GM19467 (cell line): ENCODE measurements at regions not wholly inside any gene's neighbourhood (a gene's known extent, or its start where the extent isn't known, plus 50 kb on each side); places are given as distances from the start of the nearest gene placed in this dataset.
"Not testable (repeated sequence)": the region's sequence is repeated elsewhere in the genome, so short reads cannot be mapped to it uniquely, and the experiment has no call there.

Experiments used
- ATAC-seq: cut with Tn5 transposase; IDR thresholded peaks from one replicate; pipeline ENCODE4 v1.9.1; 2021; ENCODE audit warnings: mild to moderate bottlenecking, moderate library complexity; ENCODE audit not compliant: unreplicated experiment

DNA sequence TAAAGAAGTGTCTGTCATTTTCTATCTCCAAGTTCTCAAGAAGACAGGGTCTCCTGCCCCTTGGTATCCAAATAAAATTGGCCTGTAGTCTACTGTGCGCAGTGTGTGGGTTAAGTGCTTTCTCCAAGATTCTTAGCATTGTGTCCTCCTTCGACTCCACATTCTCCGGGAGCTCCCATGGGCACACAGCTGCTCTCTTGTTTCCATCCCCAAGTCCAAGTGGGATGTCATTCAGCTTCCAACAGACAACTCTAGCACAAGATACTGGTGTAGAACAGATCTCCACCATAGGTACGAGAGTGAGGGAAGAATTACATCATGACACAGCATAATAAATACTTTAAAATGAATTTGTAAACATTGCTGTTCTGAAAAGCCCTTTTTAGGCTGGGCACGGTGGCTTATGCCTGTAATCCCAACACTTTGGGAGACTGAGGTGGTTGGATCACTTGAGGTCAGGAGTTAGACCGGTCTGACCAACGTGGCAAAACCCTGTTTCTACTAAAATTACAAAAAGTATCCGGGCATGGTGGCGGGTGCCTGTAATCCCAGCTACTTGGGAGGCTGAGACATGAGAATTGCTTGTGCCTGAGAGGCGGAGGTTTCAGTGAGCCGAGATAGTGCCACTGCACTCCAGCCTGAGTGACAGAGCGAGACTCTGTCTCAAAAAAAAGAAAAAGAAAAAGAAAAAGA lies 196.2 kb downstream of the C9orf152 start:
- no peak for ATAC-seq

DNA sequence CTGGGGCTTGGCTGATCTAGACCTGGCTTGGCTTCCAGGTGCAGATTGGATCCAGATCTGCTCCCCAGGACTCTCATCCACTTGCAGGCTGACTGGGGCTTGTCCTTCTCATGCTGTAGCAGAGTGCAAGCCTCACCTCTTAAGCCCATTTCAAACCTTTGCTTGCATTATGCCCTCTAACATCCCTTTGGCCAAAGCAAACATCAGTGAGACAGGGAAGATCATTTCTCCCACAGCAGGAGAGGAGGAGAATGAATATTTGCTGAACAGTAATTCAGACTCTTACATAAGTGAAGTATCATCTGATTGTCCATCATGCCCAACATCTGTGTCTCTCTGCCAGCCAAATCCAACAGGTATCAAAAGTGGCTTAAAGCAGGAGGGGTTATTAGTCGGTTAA lies 194.9 kb downstream of the C9orf152 start:
- no peak for ATAC-seq

DNA sequence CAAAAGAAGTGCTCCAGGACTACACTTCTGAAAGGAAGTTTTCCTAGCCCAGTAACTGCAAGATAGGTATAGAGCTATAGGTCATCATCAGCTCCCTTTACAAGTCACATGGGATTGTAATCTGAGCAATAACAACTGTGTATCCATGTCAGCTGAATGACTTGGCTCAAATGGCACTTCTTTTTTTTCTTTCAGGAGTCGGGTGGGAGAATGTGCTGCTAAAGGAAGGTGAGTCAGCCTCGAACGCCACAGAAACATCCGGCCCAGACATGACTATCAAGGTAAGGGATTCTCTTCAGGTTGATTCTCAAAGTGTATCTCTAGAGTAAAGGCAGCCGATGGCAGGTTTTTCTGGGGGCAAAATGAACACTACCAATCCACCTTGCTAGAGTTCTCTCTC lies 192.2 kb downstream of the C9orf152 start:
- no peak for ATAC-seq

DNA sequence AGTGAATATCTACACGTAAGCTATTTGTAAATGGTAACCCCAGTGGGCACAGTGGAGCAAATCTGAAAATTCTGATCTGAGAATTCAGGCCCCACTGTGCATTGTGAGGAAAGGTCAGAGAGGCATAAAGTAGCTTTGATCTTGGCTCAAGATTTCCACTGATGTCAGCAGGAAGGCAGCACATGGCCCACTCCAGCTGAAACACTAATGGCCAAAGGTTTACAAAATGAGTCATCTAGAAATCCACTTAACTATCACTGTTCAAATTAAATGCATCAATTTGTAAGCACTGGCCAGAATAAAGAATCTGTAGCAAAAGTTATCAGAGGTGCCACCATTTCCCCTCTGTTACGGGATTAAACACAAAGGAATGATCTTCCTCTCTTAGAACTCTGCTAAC lies 191.6 kb downstream of the C9orf152 start:
- no peak for ATAC-seq

DNA sequence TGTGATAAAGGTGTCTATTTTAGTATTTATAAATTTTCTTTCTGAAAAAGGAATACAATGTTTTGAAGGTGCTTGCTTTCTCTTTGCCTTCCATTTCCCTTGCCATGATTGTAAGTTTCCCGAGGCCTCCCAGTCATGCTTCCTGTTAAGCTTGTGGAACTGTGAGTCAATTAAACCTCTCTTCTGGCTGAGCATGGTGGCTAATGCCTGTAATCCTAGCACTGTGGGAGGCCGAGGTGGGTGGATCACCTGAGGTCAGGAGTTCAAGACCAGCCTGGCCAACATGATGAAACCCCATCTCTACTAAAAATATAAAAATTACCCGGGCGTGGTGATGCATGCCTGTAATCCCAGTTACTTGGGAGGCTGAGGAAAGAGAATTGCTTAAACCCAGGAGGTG lies 187.7 kb downstream of the C9orf152 start:
- not testable (repeated sequence) for ATAC-seq

DNA sequence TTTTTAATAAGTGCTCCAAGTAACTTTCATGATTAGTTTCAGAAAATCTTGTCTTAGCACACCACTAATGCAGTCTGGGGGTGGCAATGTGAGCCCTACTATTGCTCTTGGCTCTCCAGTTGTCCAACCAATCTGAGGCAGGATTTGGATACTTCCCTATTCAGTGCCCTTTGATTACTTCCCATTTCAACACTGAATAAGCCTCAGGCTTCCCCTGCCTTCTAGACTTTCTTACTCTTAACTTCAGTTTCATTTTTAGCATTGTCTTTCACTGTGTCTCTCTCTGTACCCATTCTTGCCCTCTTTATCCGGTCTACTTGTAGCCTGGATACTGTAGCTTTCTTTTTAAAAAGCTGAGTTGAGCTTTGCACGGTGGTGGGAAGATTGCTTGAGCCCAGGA lies 186.1 kb downstream of the C9orf152 start:
- ATAC-seq: peak; percentile 90

DNA sequence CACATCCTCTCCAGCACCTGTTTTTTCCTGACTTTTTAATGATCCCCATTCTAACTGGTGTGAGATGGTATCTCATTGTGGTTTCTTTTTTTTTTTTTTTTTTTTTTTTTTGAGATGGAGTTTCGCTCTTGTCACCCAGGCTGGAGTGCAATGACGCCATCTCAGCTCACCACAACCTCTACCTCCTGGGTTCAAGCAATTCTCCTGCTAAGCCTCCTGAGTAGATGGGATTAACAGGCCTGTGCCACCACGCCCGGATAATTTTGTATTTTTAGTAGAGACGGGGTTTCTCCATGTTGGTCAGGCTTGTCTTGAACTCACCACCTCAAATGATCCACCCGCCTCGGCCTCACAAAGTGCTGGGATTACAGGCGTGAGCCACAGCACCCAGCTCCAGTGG lies 184.7 kb downstream of the C9orf152 start:
- not testable (repeated sequence) for ATAC-seq

DNA sequence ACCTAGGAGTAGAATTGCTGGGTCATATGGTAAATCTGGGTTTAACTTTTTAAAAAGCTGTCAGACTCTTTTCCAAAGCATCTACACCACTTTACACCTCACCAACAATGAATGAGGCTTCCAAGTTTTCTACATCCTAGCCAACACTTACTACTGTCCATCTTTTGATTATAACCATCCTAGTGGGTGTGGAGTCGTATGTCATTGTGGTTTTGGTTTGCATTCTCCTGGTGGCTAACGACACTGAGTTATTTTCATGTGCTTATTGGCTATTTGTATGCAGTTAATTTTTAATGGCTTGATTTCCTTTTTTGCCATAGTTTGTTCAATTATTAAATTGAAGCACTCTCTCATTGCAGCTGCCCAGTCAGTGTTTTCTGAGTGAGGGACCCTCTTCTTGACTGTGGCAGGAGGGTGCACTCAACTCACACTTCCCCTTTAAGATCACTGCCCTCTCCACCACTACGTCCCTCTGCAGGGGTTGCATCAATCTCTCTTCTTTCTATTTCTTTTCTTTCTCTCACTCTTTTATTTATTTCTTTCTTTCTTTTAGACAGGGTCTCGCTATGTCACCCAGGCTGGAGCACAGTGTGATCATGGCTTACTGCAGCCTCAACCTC lies 182.3 kb downstream of the C9orf152 start:
- ATAC-seq: no peak

DNA sequence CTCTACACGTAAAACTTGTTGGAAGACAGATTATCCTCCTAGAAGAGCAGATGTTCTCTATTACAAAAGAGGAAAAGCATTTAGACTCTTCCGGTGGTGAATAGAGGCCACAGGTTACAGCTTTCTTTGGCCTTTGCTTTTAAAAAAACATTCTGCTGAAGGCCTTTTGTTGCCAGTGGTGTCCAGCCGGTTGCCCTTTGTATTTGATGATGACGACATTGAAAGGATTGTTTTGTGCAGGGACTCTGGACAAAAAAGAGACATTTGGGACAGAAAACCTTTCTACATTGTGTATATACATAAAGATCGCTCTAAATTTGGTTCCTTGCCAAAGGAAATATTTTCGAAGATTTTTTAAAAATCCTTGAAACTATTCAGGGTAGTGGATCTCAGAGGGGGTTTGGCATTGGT lies 180.3 kb downstream of the C9orf152 start:
- no peak for ATAC-seq

DNA sequence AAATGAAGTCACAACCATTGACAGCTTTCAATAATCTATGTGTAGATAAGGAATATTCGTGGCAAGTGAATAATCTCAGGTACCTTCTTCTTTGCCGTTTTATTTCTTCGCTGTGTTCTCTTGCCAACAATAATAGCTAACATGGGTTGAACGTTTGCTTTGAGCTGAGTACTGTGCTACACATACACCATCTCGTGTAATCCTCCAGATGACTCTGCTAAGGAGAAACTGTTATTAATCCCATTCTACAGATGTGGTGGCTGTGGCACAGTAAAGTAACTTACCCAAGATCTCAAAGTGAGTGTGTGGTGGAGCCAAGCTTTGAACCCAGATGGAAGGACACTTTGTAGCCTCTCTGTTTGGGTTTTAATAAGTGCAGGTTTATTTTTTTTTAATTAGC lies 179.7 kb downstream of the C9orf152 start:
- ATAC-seq: no peak

DNA sequence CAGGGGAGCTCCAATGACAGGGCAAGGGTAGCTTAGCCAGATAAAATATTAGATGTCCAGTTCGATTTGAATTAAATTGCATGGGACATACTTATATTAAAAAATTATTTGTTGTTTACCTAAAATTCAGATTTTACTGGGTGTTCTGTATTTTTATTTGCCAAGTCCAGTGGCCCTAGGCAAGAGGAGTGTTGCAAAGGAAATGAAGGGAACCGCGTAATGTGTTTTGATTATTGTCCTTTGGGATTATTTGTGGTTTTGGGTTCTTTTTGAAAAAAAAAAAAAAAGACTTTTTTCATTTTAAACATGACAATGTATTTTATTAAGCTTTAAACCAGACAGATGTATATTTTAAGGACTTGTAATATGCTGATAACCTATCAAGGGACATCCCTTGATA lies 179.3 kb downstream of the C9orf152 start:
- no peak for ATAC-seq

DNA sequence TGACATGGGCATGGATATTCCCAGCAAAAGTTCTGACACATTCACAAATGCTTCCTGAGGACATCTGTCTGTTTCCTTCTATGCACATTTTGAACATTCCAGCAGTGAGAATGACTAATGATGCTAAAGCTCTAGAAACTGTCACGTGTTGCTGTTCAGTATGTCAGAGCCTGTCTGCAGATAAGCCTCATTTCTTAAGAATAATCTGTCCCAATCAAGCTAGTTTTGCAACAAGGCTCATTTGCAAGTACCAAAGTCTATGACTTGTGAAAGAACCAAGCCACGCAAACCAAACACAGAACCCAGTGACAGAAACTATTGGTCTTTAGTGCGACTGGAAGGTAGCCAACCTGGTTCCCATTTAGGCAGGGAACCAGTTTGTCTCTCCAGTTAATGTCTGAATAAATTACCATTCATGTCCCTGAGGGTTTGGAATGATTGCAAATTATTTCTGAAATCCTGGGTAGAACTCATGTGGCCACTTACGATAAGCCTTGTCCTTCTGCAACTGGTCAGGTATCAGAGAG lies 178.5 kb downstream of the C9orf152 start:
- no peak for ATAC-seq

DNA sequence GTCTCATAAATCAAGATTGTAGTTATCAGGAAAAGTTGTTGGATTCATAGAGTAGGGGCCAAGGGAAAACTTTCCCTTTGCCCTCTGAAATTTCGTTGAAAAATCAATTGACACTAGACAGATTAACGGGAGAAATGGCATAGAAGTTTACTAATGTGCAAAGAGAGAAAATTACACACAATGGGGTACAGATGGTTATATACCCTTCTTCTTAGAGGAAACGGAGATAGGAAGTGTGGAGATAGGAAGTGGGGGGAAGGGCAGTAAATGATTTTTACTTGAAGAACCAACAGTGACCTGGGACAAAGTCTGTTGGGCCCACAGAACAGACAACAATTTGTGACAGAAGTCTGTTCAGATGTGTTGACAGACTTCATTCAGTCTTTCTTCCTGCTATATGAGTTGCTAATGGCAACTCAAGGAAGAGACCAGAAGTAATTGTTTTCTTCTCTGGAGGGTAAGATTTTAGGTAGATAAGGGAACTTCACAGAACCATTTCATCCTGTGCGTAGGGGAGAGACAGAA lies 177.9 kb downstream of the C9orf152 start:
- ATAC-seq: no peak

DNA sequence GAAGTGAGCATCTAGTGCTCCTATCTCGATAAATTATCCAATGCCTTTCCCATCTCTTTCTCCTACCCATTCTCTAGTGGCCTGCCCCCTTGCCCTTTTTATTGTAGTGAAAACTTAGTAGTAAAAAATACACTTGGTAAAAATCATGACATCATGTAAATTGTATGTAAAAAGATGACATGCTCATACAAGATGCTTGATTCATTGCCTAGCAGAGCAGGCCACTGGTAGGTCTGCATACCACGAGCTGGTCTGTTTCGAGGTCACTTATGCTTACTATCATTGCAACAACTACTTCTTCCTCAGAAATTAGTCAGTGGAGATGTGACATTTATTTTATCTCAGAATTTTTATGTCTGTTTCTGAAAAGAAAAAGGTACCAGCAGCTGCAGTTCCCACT lies 177.3 kb downstream of the C9orf152 start:
- no peak for ATAC-seq

DNA sequence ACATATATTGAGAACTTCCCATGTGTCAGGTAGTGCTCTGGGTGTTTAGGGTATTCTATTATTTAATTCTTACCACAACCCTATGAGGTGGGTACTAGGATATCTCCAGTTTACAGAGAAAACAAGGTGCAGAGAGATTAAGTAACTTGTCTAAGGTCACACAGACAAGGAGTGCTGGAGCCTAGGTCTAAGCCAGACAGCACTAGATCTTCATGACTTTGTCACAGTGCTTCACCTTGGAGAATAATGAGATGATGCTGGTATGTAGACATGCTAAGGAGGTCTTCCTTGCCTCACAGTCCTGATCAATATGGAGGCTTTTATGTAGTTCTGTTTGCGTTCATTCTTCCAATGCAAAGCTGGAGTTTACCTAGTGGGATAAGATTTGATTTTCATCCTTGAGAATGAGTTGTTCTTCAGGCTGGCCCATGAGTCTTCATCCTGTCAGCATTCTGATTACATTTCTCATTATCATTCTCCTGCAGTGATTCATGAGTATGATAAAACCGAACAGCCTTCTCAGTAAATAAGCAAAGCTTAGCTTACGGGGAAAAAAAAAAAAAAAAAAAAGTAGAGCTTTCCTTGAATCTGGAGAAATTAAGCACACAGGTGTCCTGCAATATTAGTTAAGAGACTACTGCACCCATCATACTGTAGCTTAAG lies 176.3 kb downstream of the C9orf152 start:
- ATAC-seq: no peak

DNA sequence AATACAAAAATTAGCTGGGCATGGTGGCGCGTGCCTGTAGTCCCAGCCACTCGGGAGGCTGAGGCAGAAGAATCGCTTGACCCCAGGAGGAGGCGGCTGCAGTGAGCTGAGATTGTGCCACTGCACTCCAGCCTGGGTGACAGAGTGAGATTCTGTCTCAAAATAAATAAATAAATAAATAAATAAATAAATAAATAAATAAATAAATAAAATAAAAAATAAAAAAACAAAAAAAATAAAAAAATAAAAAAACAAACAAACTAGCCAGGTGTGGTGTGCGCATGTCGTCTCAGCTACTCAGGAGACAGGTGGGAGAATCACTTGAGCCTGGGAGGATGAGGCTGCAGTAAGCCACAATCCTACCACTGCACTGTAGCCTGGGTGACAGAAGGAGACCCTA lies 175.4 kb downstream of the C9orf152 start:
- not testable (repeated sequence) for ATAC-seq

DNA sequence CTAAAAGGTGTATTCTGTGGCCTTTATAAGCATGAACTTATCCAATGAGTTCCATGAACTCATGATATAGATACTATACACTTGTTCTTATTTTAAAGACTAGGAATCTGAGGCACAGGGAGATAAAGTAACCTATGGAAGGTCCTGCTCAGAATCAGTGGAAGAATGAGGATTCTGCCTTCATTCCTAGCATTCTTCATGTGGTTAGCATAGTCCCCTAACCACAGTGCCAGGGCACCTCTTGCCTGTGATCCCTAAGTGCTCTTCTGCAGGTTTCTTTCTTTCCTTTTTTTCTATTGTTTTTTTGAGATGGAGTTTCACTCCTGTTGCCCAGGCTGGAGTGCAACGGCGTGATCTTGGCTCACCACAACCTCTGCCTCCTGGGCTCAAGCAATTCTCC lies 174.1 kb downstream of the C9orf152 start:
- no peak for ATAC-seq

DNA sequence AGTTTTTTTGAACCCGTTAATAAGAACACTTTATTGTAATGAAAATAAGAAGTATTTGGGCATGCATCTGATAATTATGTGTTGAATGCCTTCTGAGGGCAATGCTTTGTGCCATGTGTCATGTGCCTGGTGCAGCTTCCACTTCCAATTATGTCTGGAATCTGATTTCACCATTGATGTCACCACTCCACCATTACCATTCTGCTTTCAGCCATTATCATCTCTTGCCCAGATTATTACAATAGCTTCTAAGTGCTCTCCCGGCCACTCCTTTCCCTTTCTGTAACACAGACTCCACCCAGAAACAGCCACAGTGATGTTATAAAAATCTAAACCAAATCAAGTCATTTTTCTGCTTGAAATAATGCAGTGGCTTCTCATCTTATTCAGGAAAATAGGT lies 171.7 kb downstream of the C9orf152 start:
- no peak for ATAC-seq

DNA sequence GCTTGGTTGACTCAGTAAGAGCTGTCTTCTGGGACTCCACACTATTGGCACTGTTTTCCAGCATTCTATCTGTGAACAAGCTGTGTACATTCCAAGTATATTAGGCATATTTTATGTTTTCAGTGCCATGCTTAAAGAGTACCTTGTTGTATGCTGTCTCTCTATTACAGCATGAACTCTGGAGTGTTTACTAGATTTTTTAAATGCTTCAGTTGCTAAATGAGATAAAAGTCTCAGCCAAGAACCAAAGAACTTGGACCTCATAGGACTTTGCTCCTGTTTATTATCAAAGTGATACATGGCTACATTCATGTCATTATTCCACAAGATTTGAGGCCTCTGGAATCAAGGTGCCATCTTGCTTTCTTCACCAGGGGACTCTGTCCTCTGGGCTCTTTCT lies 167.2 kb downstream of the C9orf152 start:
- ATAC-seq: no peak

DNA sequence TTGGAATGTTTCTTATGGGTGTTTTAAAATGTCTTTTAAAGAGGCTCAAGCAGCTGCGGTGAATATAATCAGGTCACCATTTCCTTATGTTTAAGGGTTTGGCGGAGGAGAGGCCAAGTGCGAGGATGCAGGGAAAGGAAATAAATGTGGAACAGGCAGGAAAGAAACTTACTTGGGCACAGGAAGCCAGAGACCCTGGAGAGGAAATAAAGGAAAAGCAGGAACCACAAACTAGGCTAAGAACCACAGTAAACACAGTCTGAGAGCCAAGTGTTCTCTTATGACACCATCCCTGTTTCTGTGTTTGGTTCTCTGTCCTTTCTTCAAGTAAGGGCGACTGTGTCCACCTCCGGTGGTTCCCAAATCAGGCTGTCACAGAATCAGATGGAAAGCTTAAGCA lies 166.5 kb downstream of the C9orf152 start:
- no peak for ATAC-seq

DNA sequence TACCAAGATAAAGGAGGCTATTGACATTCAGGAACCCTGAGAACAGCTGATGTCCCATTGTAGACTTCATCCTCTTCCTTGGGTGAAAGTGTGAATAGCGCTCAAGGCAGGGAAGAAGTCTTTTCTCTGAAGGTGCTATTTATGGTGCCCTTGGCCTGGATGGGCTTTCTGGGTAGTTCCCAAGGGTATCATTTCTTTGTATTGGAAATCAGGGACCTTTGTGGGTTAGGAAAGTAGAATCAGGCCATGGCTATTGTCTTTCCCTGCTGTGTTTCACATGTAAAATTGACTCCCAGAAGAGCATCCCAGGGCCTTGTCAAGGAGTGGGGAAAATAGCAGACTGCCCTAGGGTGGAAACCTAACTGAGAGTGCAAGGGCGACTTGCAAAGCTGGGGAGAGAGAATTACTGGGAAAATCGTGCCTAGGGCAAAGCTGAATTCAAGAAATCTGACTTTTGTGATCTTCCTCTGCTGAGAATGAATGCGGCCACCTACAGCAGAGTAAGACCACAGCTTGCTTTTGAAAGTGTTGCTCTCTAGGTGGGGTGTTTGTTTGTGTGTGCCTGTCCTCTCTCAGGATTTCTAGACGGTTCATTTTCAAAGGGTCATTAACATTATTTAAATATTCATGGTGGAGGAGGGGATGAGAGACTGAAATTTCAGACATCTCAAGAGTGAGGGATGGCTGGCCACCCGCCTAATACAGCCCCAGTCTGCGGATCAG lies 160.6 kb downstream of the C9orf152 start:
- ATAC-seq: peak; percentile 13
